NT2/D1 (cell line): ENCODE measurements at regions not wholly inside any gene's neighbourhood (a gene's known extent, or its start where the extent isn't known, plus 50 kb on each side); places are given as distances from the start of the nearest gene placed in this dataset.
"Not testable (repeated sequence)": the region's sequence is repeated elsewhere in the genome, so short reads cannot be mapped to it uniquely, and the experiment has no call there.

ENCODE experiments used
- DNase-seq: peaks from one replicate; pipeline ENCODE4 v3.0.0-alpha.2; 2011; ENCODE audit warnings: low read depth, low spot score
- H3K27me3 ChIP-seq: 2 replicates; pipeline ENCODE4 v1.6.0; 2011; ENCODE audit warnings: mild to moderate bottlenecking; ENCODE audit not compliant: insufficient read length, insufficient read depth
- H3K36me3 ChIP-seq: 2 replicates; pipeline ENCODE4 v1.6.1; 2011; ENCODE audit warnings: mild to moderate bottlenecking, low read length, mixed read lengths; ENCODE audit not compliant: insufficient read depth, insufficient read length
- H3K4me1 ChIP-seq: 2 replicates; pipeline ENCODE4 v1.5.1; 2011; ENCODE audit not compliant: insufficient read depth, insufficient read length
- H3K4me3 ChIP-seq: 2 replicates; pipeline ENCODE4 v1.5.1; 2011; ENCODE audit warnings: low read depth; ENCODE audit not compliant: insufficient read length
- H3K9ac ChIP-seq: 2 replicates; pipeline ENCODE4 v1.6.0; 2011; ENCODE audit warnings: low read depth; ENCODE audit not compliant: insufficient read length
- H3K9me3 ChIP-seq: 2 replicates; pipeline ENCODE4 v1.5.1; 2011; ENCODE audit warnings: mild to moderate bottlenecking, low read length; ENCODE audit not compliant: insufficient read depth
- SUZ12 ChIP-seq: IDR thresholded peaks from 2 replicates; pipeline ENCODE4 v1.6.1; 2011; ENCODE audit not compliant: insufficient read length, insufficient read depth; ENCODE audit errors: extremely low read depth
- YY1 ChIP-seq: IDR thresholded peaks from 2 replicates; pipeline ENCODE4 v1.6.1; 2011; ENCODE audit not compliant: insufficient read length, insufficient read depth
- ZNF274 ChIP-seq: IDR thresholded peaks from 2 replicates; pipeline ENCODE4 v1.6.1; 2011; ENCODE audit warnings: mild to moderate bottlenecking, low read depth, low read length

- no peak for TF ChIP-seq YY1
- no peak for TF ChIP-seq ZNF274
- TF ChIP-seq SUZ12, result no peak
- H3K27me3 ChIP-seq, result no peaks in the 10 kb centered on the region
- DNase-seq, result no peak
- H3K4me3 ChIP-seq, result no peak overlapping the region
- no peaks in the 10 kb centered on the region for H3K36me3 ChIP-seq
- H3K9me3 ChIP-seq, result no peaks in the 10 kb centered on the region
- no peaks in the 10 kb centered on the region for H3K4me1 ChIP-seq
- no peak overlapping the region for H3K9ac ChIP-seq
Observed at GRCh38 chr10:94251568-94251967, 111.2 kb downstream of the NOC3L start.

- H3K9ac ChIP-seq, H3K4me1 ChIP-seq, H3K9me3 ChIP-seq, H3K36me3 ChIP-seq, H3K27me3 ChIP-seq, DNase-seq, H3K4me3 ChIP-seq: not testable (repeated sequence)
Observed at GRCh38 chr10:94257407-94257806, 105.3 kb downstream of the NOC3L start.

GRCh38 chr10:94260455-94260854 is 102.3 kb downstream of the NOC3L start:
- Histone ChIP-seq H3K9ac (no peak overlapping the region), H3K36me3 (no peaks in the 10 kb centered on the region), H3K4me3 (no peak overlapping the region), H3K27me3 (no peaks in the 10 kb centered on the region), H3K4me1 (no peaks in the 10 kb centered on the region), H3K9me3 (no peaks in the 10 kb centered on the region)
- no peak for DNase-seq
- TF ChIP-seq SUZ12 (no peak), ZNF274 (no peak), YY1 (no peak)

GRCh38 chr10:94264085-94264484 is 98.7 kb downstream of the NOC3L start:
- TF ChIP-seq YY1, result no peak
- Histone ChIP-seq H3K9me3 (no peaks in the 10 kb centered on the region), H3K4me3 (no peak overlapping the region), H3K27me3 (no peaks in the 10 kb centered on the region), H3K36me3 (no peaks in the 10 kb centered on the region), H3K9ac (no peak overlapping the region), H3K4me1 (no peaks in the 10 kb centered on the region)
- DNase-seq, result no peak

GRCh38 chr10:94266091-94266490 is 96.6 kb downstream of the NOC3L start:
- Histone ChIP-seq H3K9me3 (no peaks in the 10 kb centered on the region), H3K36me3 (no peaks in the 10 kb centered on the region), H3K9ac (no peak overlapping the region), H3K27me3 (no peaks in the 10 kb centered on the region), H3K4me1 (no peaks in the 10 kb centered on the region), H3K4me3 (no peak overlapping the region)
- no peak for DNase-seq
- no peak for TF ChIP-seq ZNF274
- no peak for TF ChIP-seq YY1
- TF ChIP-seq SUZ12, result no peak

- H3K4me1 ChIP-seq, result no peaks in the 10 kb centered on the region
- H3K36me3 ChIP-seq, result no peaks in the 10 kb centered on the region
- H3K9me3 ChIP-seq, result peaks cover 8% of the 10 kb centered on the region; the same call in 1 of the 2 replicates
- H3K9ac ChIP-seq, result no peak overlapping the region
- TF ChIP-seq SUZ12, result no peak
- no peak for TF ChIP-seq ZNF274
- TF ChIP-seq YY1, result no peak
- H3K27me3 ChIP-seq, result no peaks in the 10 kb centered on the region
- H3K4me3 ChIP-seq, result no peak overlapping the region
- DNase-seq, result no peak
Observed at GRCh38 chr10:94268652-94269051, 94.1 kb downstream of the NOC3L start.

- DNase-seq, result no peak
- no peak overlapping the region for H3K4me3 ChIP-seq
- H3K36me3 ChIP-seq, result no peaks in the 10 kb centered on the region
- H3K4me1 ChIP-seq, result no peaks in the 10 kb centered on the region
- TF ChIP-seq ZNF274, result no peak
- TF ChIP-seq SUZ12, result no peak
- TF ChIP-seq YY1, result no peak
- H3K27me3 ChIP-seq, result no peaks in the 10 kb centered on the region
- no peak overlapping the region for H3K9ac ChIP-seq
- H3K9me3 ChIP-seq, result peaks cover 8% of the 10 kb centered on the region; the same call in 1 of the 2 replicates
Observed at GRCh38 chr10:94274142-94274787, 88.5 kb downstream of the NOC3L start.

- peaks cover 8% of the 10 kb centered on the region; the same call in 1 of the 2 replicates for H3K9me3 ChIP-seq
- H3K4me1 ChIP-seq, result no peaks in the 10 kb centered on the region
- no peak overlapping the region for H3K4me3 ChIP-seq
- H3K27me3 ChIP-seq, result no peaks in the 10 kb centered on the region
- no peaks in the 10 kb centered on the region for H3K36me3 ChIP-seq
- TF ChIP-seq ZNF274 (no peak), SUZ12 (no peak), YY1 (no peak)
- H3K9ac ChIP-seq, result no peak overlapping the region
- DNase-seq, result no peak
Observed at GRCh38 chr10:94276140-94276539, 86.6 kb downstream of the NOC3L start.
